ENCODE measurements at regions not wholly inside any gene's neighbourhood (a gene's known extent, or its start where the extent isn't known, plus 50 kb on each side); places are given as distances from the start of the nearest gene placed in this dataset.
"Not testable (repeated sequence)": the region's sequence is repeated elsewhere in the genome, so short reads cannot be mapped to it uniquely, and the experiment has no call there.

DNA sequence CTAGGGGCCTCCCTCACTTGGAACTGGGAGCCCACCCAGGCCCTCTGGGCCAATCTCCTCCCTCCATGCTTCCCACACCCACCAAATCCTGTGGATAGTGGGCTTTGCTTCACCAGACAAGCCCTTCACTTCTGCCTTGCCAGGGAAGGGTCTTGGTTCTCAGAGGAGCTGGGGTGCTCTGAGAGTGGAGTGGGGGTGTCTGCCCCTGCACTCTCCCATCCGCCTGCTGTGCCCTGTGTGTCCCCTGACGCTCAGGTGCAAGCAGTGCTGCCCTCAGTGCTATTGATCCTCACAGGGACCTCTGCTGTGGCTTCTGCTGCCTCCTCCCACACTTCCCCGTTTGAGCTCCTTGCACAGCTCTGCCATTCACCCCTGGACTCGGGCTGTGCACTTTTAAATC, 117.3 kb upstream of the NKX1-1 start:
- no peak for DNase-seq

DNA sequence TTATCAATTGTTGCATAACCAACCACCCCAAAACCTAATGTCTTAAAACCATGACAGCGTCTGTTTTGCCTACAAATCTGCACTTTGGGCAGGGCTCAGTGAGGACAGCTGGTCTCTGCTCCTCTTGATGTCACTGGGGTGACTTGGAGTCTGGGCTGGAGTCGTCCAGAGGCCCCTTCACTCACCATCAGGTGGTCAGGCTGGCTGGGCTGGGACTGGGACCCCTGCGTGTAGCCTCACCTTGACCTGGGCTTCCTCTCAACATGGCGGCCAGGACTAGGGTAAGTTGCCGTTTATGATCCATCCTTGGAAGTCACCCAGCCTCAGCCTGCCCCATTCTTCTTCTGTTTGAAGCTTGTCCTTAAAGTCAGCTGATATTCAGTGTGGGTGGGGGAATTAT, 116.8 kb upstream of the NKX1-1 start:
- DNase-seq, result no peak

DNA sequence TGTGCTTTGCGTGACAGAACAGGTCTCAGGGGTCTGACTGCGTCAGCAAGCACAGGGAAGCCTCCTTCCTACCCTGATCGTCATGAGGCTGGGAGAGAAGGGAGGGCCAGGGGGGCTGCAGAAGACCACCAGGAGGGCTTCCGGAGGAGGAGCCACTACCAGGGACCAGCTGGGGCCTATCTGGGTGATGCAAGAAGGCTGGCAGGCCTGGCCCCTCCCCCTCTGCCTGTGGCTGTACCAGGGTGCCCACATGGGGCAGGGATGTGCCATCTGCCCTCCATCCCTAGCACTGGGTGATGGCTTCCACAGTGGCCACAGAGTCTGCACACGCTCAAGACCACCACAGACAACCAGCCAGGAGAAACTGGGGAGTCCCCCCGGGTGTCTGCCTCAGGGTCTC, 116.4 kb upstream of the NKX1-1 start:
- DNase-seq, result no peak

- no peak for DNase-seq
These were observed 115.6 kb upstream of the NKX1-1 start for GRCh38 chr4:1521821-1522361.

DNA sequence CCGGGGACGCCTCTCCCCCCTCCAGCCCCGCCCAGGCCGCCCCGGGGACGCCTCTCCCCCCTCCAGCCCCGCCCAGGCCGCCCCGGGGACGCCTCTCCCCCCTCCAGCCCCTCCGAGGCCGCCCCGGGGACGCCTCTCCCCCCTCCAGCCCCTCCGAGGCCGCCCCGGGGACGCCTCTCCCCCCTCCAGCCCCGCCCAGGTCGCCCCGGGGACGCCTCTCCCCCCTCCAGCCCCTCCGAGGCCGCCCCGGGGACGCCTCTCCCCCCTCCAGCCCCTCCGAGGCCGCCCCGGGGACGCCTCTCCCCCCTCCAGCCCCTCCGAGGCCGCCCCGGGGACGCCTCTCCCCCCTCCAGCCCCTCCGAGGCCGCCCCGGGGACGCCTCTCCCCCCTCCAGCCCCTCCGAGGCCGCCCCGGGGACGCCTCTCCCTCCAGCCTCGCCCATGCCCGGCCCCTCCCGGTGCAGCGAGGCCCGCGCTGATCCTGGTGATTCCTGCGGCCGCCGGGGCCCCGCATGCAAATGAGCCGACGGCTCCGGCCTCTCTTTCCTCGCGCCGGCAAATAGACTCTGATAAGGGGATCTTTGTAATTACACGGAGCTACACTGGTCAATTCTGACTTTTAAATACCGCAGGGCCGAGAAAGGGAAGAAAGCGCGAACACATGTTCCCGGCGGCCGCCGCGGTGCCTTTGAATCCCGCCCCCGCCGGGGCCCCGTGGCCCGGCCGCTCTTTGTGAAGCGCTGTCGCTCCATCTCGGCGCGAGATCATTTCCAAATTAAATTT, 114.7 kb upstream of the NKX1-1 start:
- DNase-seq, result not testable (repeated sequence)

- DNase-seq, result no peak
These were observed 113.8 kb upstream of the NKX1-1 start for GRCh38 chr4:1519787-1520661.

- DNase-seq, result no peak
These were observed 112.9 kb upstream of the NKX1-1 start for GRCh38 chr4:1518997-1519700.

GRCh38 chr4:1517592-1518411, 111.6 kb upstream of the NKX1-1 start:
- no peak for DNase-seq

GRCh38 chr4:1516881-1517480, 110.7 kb upstream of the NKX1-1 start:
- DNase-seq, result no peak

DNA sequence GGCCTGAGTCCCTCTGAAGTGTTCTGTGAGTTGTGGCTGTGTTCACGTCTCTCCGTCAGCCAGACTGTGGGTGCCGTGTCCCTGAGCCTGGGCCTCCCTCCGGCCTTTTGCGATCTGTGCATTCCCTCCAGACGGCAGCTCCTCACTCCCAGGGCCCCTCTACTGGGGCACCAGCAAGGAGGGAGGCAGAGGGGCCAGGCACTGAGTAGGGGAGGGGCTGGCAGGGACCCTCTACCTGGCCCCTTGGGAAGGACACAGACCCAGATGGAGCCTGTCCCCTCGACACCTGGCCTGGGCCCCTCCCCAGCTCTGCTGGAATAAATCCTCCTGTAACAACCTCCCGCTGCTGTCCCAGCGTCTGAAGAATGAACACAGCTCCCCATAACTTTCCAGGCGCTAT, 110.0 kb upstream of the NKX1-1 start:
- no peak for DNase-seq

GRCh38 chr4:1515763-1516162, 109.5 kb upstream of the NKX1-1 start:
- no peak for DNase-seq

DNA sequence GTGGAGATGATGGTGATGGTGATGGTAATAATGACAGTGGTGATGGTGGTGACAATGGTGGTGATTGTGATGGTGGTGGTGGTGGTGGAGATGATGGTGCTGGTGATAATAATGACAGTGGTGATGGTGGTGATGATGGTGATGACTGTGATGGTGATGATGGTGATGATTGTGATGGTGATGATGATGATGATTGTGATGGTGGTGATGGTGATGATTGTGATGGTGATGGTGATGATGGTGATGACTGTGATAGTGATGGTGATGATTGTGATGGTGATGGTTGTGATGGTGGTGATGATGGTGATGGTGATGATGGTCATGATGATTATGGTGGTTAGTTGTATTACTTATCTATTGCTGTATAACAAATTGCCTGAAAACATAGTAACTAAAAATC, 108.9 kb upstream of the NKX1-1 start:
- no peak for DNase-seq

DNA sequence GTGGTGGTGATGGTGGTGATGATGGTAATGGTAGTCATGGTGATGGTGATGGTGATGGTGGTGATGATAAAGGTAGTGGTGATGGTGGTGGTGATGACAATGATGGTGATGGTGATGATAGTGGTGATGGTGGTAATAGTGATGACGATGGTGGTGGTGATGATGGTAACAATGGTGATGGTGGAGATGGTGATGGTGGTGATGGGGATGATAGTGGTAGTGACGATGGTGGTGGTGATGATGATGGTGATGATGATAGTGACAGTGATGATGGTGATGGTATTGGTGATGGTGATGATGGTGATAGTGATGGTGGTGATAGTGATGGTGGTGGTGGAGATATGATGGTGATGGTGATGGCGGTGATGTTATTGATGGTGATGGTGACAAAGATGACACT, 108.4 kb upstream of the NKX1-1 start:
- DNase-seq, result no peak

- DNase-seq, result no peak
These were observed 107.8 kb upstream of the NKX1-1 start for GRCh38 chr4:1513936-1514483.

- peak; percentile 25 for DNase-seq
These were observed 106.8 kb upstream of the NKX1-1 start for GRCh38 chr4:1512738-1513660.

DNA sequence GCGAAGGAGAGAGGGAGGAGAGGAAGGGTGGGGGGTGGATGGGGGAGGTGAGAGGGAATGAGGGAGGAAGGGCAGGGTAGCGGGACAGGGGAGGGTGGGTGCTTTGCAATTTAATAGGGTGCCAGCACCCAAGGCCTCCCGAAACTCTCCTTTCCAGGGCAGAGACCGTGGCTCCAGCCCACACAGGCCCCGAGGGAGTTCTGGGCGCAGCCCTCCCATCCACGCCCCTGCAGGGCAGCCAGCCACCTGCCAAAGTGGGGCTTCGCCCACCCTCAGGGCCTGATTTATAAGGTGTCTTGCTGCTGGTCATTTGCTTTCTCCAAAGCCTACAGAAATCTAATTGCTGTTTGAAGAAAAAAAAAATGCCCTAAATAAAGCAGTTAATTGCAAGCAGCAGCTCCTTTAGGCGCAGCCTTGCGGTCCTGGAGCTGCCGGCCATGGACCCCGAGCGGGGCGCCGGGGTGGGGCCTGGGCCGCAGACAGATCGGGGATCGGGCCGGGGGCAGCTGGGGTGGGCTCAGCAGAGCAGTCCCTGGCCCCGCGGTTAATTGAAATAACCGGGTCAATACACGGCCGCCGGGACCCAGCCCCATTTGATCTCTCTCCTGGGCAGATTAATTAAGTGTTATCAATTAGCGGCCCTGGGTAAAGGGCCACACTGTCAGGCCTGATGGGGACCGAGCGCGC, 106.0 kb upstream of the NKX1-1 start:
- DNase-seq, result no peak

GRCh38 chr4:1511441-1512041, 105.3 kb upstream of the NKX1-1 start:
- DNase-seq, result peak; percentile 37

DNA sequence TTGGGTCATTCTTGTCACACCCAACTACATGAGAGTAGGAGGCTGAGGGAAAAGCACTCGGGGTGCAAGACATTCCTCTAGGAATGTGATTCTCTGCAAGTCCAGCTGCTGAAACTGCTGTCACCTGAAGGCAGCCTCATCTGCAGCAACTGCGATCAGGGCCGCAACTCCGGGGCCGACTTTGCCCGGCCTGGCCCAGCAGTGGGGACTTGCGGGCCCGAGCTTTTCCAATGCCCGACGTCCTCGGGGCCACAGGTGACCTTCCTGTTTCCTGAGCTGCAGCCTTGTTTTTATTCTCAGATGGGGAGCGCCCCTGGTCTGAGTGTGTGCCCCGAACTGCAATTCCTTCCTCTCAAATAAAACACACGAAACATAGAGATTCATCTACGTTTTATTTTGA, 104.7 kb upstream of the NKX1-1 start:
- no peak for DNase-seq

DNA sequence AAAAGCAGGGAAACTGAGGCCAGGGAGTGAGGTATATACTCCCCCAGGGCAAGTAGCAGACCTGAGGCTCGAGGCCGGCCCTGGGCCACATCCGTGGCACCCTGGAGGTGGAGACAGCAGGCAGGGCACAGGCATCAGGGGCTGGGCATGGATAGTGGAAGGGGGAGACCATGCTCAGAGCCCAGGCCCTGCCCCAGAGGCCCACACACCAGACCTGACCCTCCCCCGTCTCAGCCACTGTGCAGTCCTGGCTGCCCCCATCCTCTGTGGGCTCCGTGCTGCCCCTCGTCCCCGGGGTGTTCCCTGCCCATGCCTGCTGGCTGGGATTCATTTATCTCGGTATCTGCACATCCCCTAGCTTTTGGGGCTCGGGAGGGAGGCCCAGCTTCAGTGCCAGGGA, 103.1 kb upstream of the NKX1-1 start:
- DNase-seq, result no peak

Data from effector CD4-positive, alpha-beta T cell (primary cell).